OCI-LY7 (cell line): ENCODE measurements at regions not wholly inside any gene's neighbourhood (a gene's known extent, or its start where the extent isn't known, plus 50 kb on each side); places are given as distances from the start of the nearest gene placed in this dataset.

ENCODE experiments used
- EZH2phosphoT487 ChIP-seq: fragments of 200-600 bp; sonication (generic); IDR thresholded peaks from 2 replicates; pipeline ENCODE4 v1.6.1; 2018; ENCODE audit warnings: low read depth, borderline replicate concordance, mild to moderate bottlenecking, mixed run types, antibody characterized with exemption, low read length, moderate library complexity, mixed read lengths
- TF ChIP-seq, protein P1 (sequence below): fragments of 200-600 bp; sonication (generic); conservative IDR thresholded peaks from 2 replicates; pipeline ENCODE4 v1.5.1; 2014; ENCODE audit warnings: mild to moderate bottlenecking, antibody characterized with exemption, low read length, moderate library complexity, mixed read lengths

GRCh38 chr6:50602292-50602691 lies 111.0 kb upstream of the TFAP2D start:
- TF ChIP-seq EZH2phosphoT487: no peak
- TF ChIP-seq, protein P1, sequence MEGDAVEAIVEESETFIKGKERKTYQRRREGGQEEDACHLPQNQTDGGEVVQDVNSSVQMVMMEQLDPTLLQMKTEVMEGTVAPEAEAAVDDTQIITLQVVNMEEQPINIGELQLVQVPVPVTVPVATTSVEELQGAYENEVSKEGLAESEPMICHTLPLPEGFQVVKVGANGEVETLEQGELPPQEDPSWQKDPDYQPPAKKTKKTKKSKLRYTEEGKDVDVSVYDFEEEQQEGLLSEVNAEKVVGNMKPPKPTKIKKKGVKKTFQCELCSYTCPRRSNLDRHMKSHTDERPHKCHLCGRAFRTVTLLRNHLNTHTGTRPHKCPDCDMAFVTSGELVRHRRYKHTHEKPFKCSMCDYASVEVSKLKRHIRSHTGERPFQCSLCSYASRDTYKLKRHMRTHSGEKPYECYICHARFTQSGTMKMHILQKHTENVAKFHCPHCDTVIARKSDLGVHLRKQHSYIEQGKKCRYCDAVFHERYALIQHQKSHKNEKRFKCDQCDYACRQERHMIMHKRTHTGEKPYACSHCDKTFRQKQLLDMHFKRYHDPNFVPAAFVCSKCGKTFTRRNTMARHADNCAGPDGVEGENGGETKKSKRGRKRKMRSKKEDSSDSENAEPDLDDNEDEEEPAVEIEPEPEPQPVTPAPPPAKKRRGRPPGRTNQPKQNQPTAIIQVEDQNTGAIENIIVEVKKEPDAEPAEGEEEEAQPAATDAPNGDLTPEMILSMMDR: peak; percentile 93
